Gastroesophageal sphincter (tissue), 4 donors: ENCODE measurements at regions not wholly inside any gene's neighbourhood (a gene's known extent, or its start where the extent isn't known, plus 50 kb on each side); places are given as distances from the start of the nearest gene placed in this dataset.

Experiments
- ATAC-seq: fragments of 150-250 bp; one replicate; pipeline ENCODE4 v1.9.1; 2016; ENCODE audit warnings: mild to moderate bottlenecking, moderate library complexity
- H3K27ac ChIP-seq, 4 donors: fragments of 200-600 bp; sonication (generic) in 3 of 4; 1 replicate in 3 of 4; 2 replicates in 1 of 4; pipeline ENCODE4 v1.5.1; 2016 to 2019
- H3K27me3 ChIP-seq: fragments of 200-600 bp; sonication (generic); one replicate; pipeline ENCODE4 v1.5.1; 2019
- H3K36me3 ChIP-seq, 2 donors: fragments of 200-600 bp; sonication (generic); one replicate each; pipeline ENCODE4 v1.5.1; 2019; ENCODE audit warnings: control low read depth in 1 of 2
- H3K4me1 ChIP-seq, 3 donors: fragments of 200-600 bp; sonication (generic); 1 replicate in 2 of 3; 2 replicates in 1 of 3; pipeline ENCODE4 v1.5.1; 2016 to 2019; ENCODE audit warnings: control low read depth in 2 of 3
- H3K4me3 ChIP-seq, 2 donors: fragments of 200-600 bp; sonication (generic); one replicate each; pipeline ENCODE4 v1.5.1; 2019; ENCODE audit warnings: mild to moderate bottlenecking in 1 of 2, moderate library complexity in 1 of 2
- H3K9me3 ChIP-seq, 3 donors: fragments of 200-600 bp; sonication (generic); one replicate each; pipeline ENCODE4 v1.5.1; 2017 to 2019; ENCODE audit warnings: control low read depth in 2 of 3
- EP300 ChIP-seq: sonication (generic); formaldehyde crosslinking; IDR thresholded peaks from one replicate; pipeline ENCODE4 v1.6.1; 2017; ENCODE audit warnings: antibody characterized with exemption, mild to moderate bottlenecking
- POLR2A ChIP-seq, 2 donors: fragments of 450-650 bp; IDR thresholded peaks; one replicate each; pipeline ENCODE4 v1.6.1; 2017; ENCODE audit warnings: antibody characterized with exemption in 2 of 2, mild to moderate bottlenecking in 2 of 2, moderate library complexity in 1 of 2
- POLR2AphosphoS5 ChIP-seq: sonication (generic); formaldehyde crosslinking; IDR thresholded peaks from one replicate; pipeline ENCODE4 v1.6.1; 2017; ENCODE audit warnings: antibody characterized with exemption
- WGBS, 2 donors: methylation state at CpG; one replicate each; pipeline ENCODE4 v1.1.5; 2018; ENCODE audit warnings: low coverage in 1 of 2; 5-methylcytosine and 5-hydroxymethylcytosine counted together
- TF ChIP-seq, protein P1 (sequence below), 4 experiments: fragments of 200-600 bp in 2 of 4; fragments of 450-650 bp in 2 of 4; sonication (generic) in 1 of 4; IDR thresholded peaks; one replicate each; pipeline ENCODE4 v1.5.1; 2017 to 2019; ENCODE audit warnings: antibody characterized with exemption in 4 of 4, mild to moderate bottlenecking in 2 of 4, moderate library complexity in 2 of 4

DNA sequence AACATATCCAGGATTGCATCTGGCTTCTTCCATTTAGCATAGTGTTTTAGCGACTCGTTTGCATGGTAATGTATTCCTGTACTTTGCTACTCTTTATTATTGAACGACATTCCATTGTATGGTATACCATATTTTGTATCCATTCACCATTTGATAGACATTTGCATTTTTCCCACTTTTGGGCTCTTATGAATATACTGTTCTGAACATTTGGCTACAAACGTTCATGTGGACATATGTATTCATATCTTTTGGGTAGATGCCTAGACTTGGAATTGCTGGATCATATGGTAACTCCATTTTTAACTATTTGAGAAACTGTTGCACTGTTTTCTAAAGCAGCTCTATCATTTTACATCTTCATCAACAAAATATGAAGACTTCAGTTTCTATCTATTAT, 383.7 kb upstream of the AKR1E2 start:
- Histone ChIP-seq H3K4me1 (peaks cover 0 to 10% (median 3%) of the 10 kb centered on the region in 3 donors), H3K36me3 (no peaks in the 10 kb centered on the region), H3K4me3 (no peak overlapping the region), H3K27ac (no peak overlapping the region), H3K27me3 (no peaks in the 10 kb centered on the region), H3K9me3 (no peaks in the 10 kb centered on the region)
- TF ChIP-seq, protein P1, sequence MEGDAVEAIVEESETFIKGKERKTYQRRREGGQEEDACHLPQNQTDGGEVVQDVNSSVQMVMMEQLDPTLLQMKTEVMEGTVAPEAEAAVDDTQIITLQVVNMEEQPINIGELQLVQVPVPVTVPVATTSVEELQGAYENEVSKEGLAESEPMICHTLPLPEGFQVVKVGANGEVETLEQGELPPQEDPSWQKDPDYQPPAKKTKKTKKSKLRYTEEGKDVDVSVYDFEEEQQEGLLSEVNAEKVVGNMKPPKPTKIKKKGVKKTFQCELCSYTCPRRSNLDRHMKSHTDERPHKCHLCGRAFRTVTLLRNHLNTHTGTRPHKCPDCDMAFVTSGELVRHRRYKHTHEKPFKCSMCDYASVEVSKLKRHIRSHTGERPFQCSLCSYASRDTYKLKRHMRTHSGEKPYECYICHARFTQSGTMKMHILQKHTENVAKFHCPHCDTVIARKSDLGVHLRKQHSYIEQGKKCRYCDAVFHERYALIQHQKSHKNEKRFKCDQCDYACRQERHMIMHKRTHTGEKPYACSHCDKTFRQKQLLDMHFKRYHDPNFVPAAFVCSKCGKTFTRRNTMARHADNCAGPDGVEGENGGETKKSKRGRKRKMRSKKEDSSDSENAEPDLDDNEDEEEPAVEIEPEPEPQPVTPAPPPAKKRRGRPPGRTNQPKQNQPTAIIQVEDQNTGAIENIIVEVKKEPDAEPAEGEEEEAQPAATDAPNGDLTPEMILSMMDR (IDR thresholded peaks at IDR 0.05) = no peak
- TF ChIP-seq EP300 (no peak), POLR2AphosphoS5 (no peak)
- 88 to 89% methylated on average over 4 of the region's 4 CpGs for WGBS, 2 donors
- no peak for ATAC-seq

DNA sequence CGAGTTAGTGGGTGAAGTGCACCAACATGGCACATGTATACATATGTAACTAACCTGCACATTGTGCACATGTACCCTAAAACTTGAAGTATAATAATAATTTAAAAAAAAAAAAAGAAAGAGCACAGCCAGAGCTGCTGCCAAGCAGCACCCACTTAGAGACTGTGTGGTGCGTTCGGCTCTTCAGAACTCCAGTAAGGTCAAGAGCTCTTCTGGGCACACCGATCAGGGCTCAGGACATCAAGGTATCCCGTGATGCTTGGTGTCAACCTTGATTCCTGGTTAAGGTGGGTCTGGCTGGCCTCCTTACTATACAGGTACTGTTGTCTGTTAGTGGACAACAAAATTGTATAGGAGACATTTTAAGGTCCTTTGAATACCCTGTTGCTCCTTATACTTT, 385.7 kb upstream of the AKR1E2 start:
- ATAC-seq = no peak
- no peak for TF ChIP-seq POLR2AphosphoS5
- TF ChIP-seq POLR2A (IDR thresholded peaks at IDR 0.05) = no peak
- no peak for TF ChIP-seq EP300
- TF ChIP-seq, protein P1 (IDR thresholded peaks at IDR 0.05) = no peak
- WGBS, 2 donors = 84 to 97% methylated on average over 4 to 5 of the region's 5 CpGs
- H3K9me3 ChIP-seq = no peaks in the 10 kb centered on the region
- H3K4me1 ChIP-seq = peaks cover 0 to 10% (median 3%) of the 10 kb centered on the region in 3 donors
- H3K27me3 ChIP-seq = no peaks in the 10 kb centered on the region
- H3K36me3 ChIP-seq = no peaks in the 10 kb centered on the region
- H3K27ac ChIP-seq = no peak overlapping the region
- no peak overlapping the region for H3K4me3 ChIP-seq

DNA sequence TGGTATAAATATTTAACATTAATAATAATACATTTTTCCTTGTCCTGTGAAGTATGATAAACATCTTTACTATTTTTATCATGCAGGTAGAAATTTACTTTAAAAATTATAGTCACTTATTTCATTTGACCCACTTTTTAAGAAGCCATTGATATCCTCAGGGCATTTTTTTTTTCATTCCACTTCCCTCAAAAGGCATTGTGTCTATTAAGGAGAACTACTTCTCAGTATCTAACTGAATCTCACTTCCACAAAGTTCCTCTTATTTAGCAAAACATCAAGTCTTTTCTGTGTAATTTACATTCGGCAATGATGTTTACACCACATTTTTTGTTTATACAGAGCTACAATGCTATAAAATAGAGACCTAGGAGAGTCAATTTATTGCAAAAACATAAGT, 388.2 kb upstream of the AKR1E2 start:
- Histone ChIP-seq H3K9me3 (no peaks in the 10 kb centered on the region), H3K4me3 (no peak overlapping the region), H3K27ac (no peak overlapping the region), H3K36me3 (no peaks in the 10 kb centered on the region), H3K27me3 (no peaks in the 10 kb centered on the region), H3K4me1 (peaks cover 0 to 10% (median 3%) of the 10 kb centered on the region in 3 donors)
- TF ChIP-seq POLR2A (IDR thresholded peaks at IDR 0.05) (no peak), POLR2AphosphoS5 (no peak), EP300 (no peak)
- TF ChIP-seq, protein P1 (IDR thresholded peaks at IDR 0.05) = no peak
- 60 to 81% methylated on average over 1 of the region's 1 CpG for WGBS, 2 donors
- no peak for ATAC-seq

DNA sequence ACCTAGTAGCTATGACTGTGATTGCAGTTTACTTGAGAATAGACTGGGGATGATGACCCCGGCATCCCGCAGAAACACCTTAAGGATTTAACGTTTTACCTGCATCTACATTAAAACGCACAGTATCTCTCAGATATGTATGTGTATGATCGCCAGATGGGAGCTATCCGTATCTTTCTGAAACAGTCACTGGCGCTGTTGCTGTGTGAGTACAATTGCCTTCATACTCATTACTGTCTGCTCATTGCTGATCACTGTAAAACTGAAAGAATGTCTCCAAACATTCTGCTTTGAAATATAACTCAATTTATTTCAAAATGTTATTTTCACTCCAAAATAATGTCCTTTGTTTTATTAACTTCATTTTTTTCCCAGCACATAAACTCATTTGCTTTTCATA, 388.9 kb upstream of the AKR1E2 start:
- H3K36me3 ChIP-seq = no peaks in the 10 kb centered on the region
- WGBS, 2 donors = 75 to 81% methylated on average over 7 of the region's 7 CpGs
- no peaks in the 10 kb centered on the region for H3K27me3 ChIP-seq
- H3K4me3 ChIP-seq = no peak overlapping the region
- no peaks in the 10 kb centered on the region for H3K9me3 ChIP-seq
- peaks cover 0 to 10% (median 3%) of the 10 kb centered on the region in 3 donors for H3K4me1 ChIP-seq
- ATAC-seq = no peak
- TF ChIP-seq, protein P1 (IDR thresholded peaks at IDR 0.05) = no peak
- TF ChIP-seq POLR2AphosphoS5 = no peak
- no peak for TF ChIP-seq EP300
- TF ChIP-seq POLR2A (IDR thresholded peaks at IDR 0.05) = no peak
- H3K27ac ChIP-seq = no peak overlapping the region

DNA sequence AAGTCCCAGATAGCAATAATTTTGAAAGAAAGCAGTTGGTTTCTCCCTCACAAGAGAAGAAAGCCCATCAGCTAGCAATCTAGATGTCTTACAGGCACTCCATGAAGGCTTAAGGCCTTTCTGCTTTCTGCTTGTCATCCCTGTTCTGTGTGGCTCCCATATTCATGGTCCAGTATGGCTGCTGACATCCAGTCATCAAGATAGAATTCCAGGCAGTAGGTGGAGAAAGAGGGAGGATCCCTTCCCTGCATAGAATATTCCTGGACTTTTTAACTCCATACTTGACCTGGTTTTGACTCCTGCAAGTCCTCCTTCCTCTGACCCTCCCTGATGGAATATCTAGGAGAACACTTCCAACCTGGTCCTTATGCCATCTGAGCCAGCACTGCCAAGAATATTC, 389.9 kb upstream of the AKR1E2 start:
- Histone ChIP-seq H3K27ac (no peak overlapping the region), H3K4me3 (no peak overlapping the region), H3K9me3 (no peaks in the 10 kb centered on the region), H3K4me1 (peaks cover 0 to 10% (median 3%) of the 10 kb centered on the region in 3 donors), H3K27me3 (no peaks in the 10 kb centered on the region), H3K36me3 (no peaks in the 10 kb centered on the region)
- TF ChIP-seq POLR2AphosphoS5 (no peak), POLR2A (IDR thresholded peaks at IDR 0.05) (no peak), EP300 (no peak)
- TF ChIP-seq, protein P1 (IDR thresholded peaks at IDR 0.05) = no peak
- ATAC-seq = no peak
